K562 (cell line): ENCODE measurements at regions not wholly inside any gene's neighbourhood (a gene's known extent, or its start where the extent isn't known, plus 50 kb on each side); places are given as distances from the start of the nearest gene placed in this dataset.

Source experiments
- ATAC-seq: fragments of 200-7000 bp; cut with Tn5 transposase; 3 replicates; pipeline ENCODE4 v1.9.1; 2020; ENCODE audit warnings: moderate library complexity
- BruUV-seq: library from RNA; stranded (reverse); fragments of 400-500 nt; replicated peaks from 2 replicates; lab custom pipeline; 2021; lab: Mats Ljungman, UMichigan
- CTCF ChIA-PET: fragments of 300-600 bp; formaldehyde crosslinking; extraction: SDS; loops from one replicate; lab custom pipeline; 2021; ENCODE audit warnings: low intra/inter-chr PET ratio; lab: Yijun Ruan, JAX
- POLR2A ChIA-PET: fragments of 300-600, 350-650 bp; sonication (Branson Sonifier 250); formaldehyde crosslinking; extraction: SDS; loops from one replicate; lab custom pipeline; 2021; ENCODE audit warnings: antibody characterized with exemption, inconsistent platforms; lab: Yijun Ruan, JAX
- DNase-seq, 4 experiments: peaks; one replicate each; pipeline versions ENCODE4 v3.0.0 to v3.0.0-alpha.2; 2011 to 2018; ENCODE audit warnings: low spot score in 3 of 4, mixed read lengths in 3 of 4; ENCODE audit errors: extremely low read depth in 1 of 4
- FAIRE-seq: peaks from 2 replicates; lab custom pipeline; 2011; peaks lifted over from hg19 to GRCh38; lab: Jason Lieb, UNC
- H2AFZ ChIP-seq: 2 replicates; pipeline ENCODE4 v1.6.0; 2011; ENCODE audit warnings: low read depth, low read length, control low read depth, inconsistent platforms
- H3K27ac ChIP-seq: fragments of 200-600 bp; 3 replicates; pipeline ENCODE4 v1.8.0; 2011; ENCODE audit warnings: low read depth, mild to moderate bottlenecking, control low read depth, inconsistent platforms, low read length, moderate library complexity, mixed read lengths; ENCODE audit errors: extremely low read depth
- H3K27me3 ChIP-seq, 2 experiments: fragments of 300-600 bp in 1 of 2; 2 replicates in 1 of 2; 3 replicates in 1 of 2; pipeline versions ENCODE4 v1.6.0 to v1.8.0; 2011; ENCODE audit warnings: inconsistent platforms in 2 of 2, low read length in 2 of 2, mild to moderate bottlenecking in 1 of 2, mixed read lengths in 1 of 2, moderate library complexity in 1 of 2; ENCODE audit not compliant: control insufficient read depth in 2 of 2, insufficient read depth in 2 of 2
- H3K36me3 ChIP-seq: fragments of 300-600 bp; 3 replicates; pipeline ENCODE4 v1.8.0; 2011; ENCODE audit warnings: mild to moderate bottlenecking, low read length, inconsistent platforms; ENCODE audit not compliant: control insufficient read depth, insufficient read depth
- H3K4me1 ChIP-seq, 2 experiments: fragments of 200-600 bp in 1 of 2; replicated peaks in 1 of 2; 2 replicates in 1 of 2; 3 replicates in 1 of 2; pipeline versions ENCODE4 v1.5.1 to v1.8.0; 2011; ENCODE audit warnings: inconsistent platforms in 2 of 2, low read length in 2 of 2, mild to moderate bottlenecking in 1 of 2, mixed read lengths in 1 of 2, moderate library complexity in 1 of 2; ENCODE audit not compliant: control insufficient read depth in 2 of 2, insufficient read depth in 2 of 2
- H3K4me2 ChIP-seq: 2 replicates; pipeline ENCODE4 v1.6.1; 2011; ENCODE audit warnings: low read length, control low read depth, inconsistent platforms, mixed read lengths; ENCODE audit not compliant: insufficient read depth
- H3K4me3 ChIP-seq: fragments of 200-600 bp; sonication (generic), shearing (Covaris generic); 2 replicates; pipeline ENCODE4 v1.5.1; 2016; ENCODE audit warnings: control low read depth, inconsistent platforms
- H3K79me2 ChIP-seq: fragments of 200-600 bp; 3 replicates; pipeline ENCODE4 v1.8.0; 2011; ENCODE audit warnings: low read length, inconsistent platforms; ENCODE audit not compliant: control insufficient read depth, insufficient read depth
- H3K9ac ChIP-seq, 2 experiments: 2 replicates each; pipeline versions ENCODE4 v1.6.0 to v1.6.1; 2011; ENCODE audit warnings: low read depth in 2 of 2, low read length in 2 of 2, control low read depth in 1 of 2, inconsistent platforms in 1 of 2, mild to moderate bottlenecking in 1 of 2, mixed read lengths in 1 of 2; ENCODE audit not compliant: insufficient read depth in 1 of 2
- H3K9me1 ChIP-seq: one replicate; pipeline ENCODE4 v1.6.0; 2011; ENCODE audit warnings: inconsistent platforms, mild to moderate bottlenecking, low read length, moderate library complexity; ENCODE audit not compliant: control insufficient read depth, insufficient read depth
- H3K9me3 ChIP-seq: replicated peaks from 2 replicates; pipeline ENCODE4 v1.5.1; 2011; ENCODE audit warnings: low read depth, low read length, inconsistent platforms; ENCODE audit not compliant: control insufficient read depth, insufficient read depth
- H4K20me1 ChIP-seq: replicated peaks from 2 replicates; pipeline ENCODE4 v1.6.1; 2011; ENCODE audit warnings: low read length, inconsistent platforms, mixed read lengths; ENCODE audit not compliant: control insufficient read depth, insufficient read depth
- CHD1 ChIP-seq: fragments of 200-600 bp; sonication (generic); IDR thresholded peaks from one replicate; pipeline ENCODE4 v1.6.1; 2012; ENCODE audit warnings: mild to moderate bottlenecking, moderate library complexity, low read length, inconsistent platforms
- CSDE1 ChIP-seq, 2 experiments: fragments of 450-650 bp; IDR thresholded peaks; 2 replicates each; pipeline ENCODE4 v1.6.1; 2016; ENCODE audit warnings: mild to moderate bottlenecking in 1 of 2
- CTCF ChIP-seq, 3 experiments: IDR thresholded peaks in 2 of 3; conservative IDR thresholded peaks in 1 of 3; 2 replicates each; pipeline ENCODE4 v1.5.1; 2011 to 2012; ENCODE audit warnings: low read length in 3 of 3, mild to moderate bottlenecking in 3 of 3, control low read depth in 2 of 3, improper control_type of control experiment in 1 of 3, inconsistent platforms in 1 of 3, low read depth in 1 of 3, mixed read lengths in 1 of 3, moderate library complexity in 1 of 3; ENCODE audit not compliant: insufficient read depth in 2 of 3
- ETV1 ChIP-seq: fragments of 450-650 bp; conservative IDR thresholded peaks from 2 replicates; pipeline ENCODE4 v1.6.1; 2016; ENCODE audit warnings: missing genetic modification characterization, control low read depth, low read depth, missing compliant biosample characterization
- HBP1 ChIP-seq: fragments of 450-650 bp; formaldehyde crosslinking; IDR thresholded peaks from 2 replicates; pipeline ENCODE4 v1.4.0; 2022; ENCODE audit warnings: missing genetic modification characterization
- HINFP ChIP-seq: fragments of 450-650 bp; conservative IDR thresholded peaks from 2 replicates; pipeline ENCODE4 v1.6.1; 2016; ENCODE audit warnings: missing genetic modification characterization, low read depth, mild to moderate bottlenecking, control low read depth, missing compliant biosample characterization
- JUND ChIP-seq, 2 experiments: IDR thresholded peaks; 2 replicates in 1 of 2; 3 replicates in 1 of 2; pipeline ENCODE4 v1.6.1; 2011; ENCODE audit warnings: borderline replicate concordance in 2 of 2, low read depth in 2 of 2, low read length in 2 of 2, improper control_type of control experiment in 1 of 2, missing biosample characterization in 1 of 2, missing genetic modification characterization in 1 of 2, missing genetic modification reagents in 1 of 2
- NELFE ChIP-seq: IDR thresholded peaks from 2 replicates; pipeline ENCODE4 v1.6.1; 2011; ENCODE audit warnings: mild to moderate bottlenecking; ENCODE audit not compliant: insufficient read depth, insufficient read length
- NFIC ChIP-seq: fragments of 450-650 bp; IDR thresholded peaks from 2 replicates; pipeline ENCODE4 v1.6.1; 2017; ENCODE audit warnings: mild to moderate bottlenecking, inconsistent platforms
- ZBTB26 ChIP-seq: fragments of 450-650 bp; formaldehyde crosslinking; IDR thresholded peaks from 2 replicates; pipeline ENCODE4 v1.4.0; 2022; ENCODE audit warnings: missing genetic modification characterization
- ZFP30 ChIP-seq: fragments of 250-450 bp; sonication (Bioruptor Pico); IDR thresholded peaks from 2 replicates; pipeline ENCODE4 v1.8.0; 2022; ENCODE audit warnings: moderate library complexity, mild to moderate bottlenecking, inconsistent platforms, borderline replicate concordance
- ZFP91 ChIP-seq: sonication (generic); formaldehyde crosslinking; IDR thresholded peaks from 2 replicates; pipeline ENCODE4 v1.8.0; 2022; ENCODE audit warnings: mild to moderate bottlenecking, missing genetic modification reagents
- WGBS: fragments of 100-300 bp; shearing (Covaris generic); methylation state at CpG from one replicate; pipeline ENCODE4 v1.1.6; 2016; ENCODE audit warnings: low coverage, mixed read lengths; ENCODE audit not compliant: insufficient coverage; ENCODE audit errors: missing lambda C conversion rate; 5-methylcytosine and 5-hydroxymethylcytosine counted together
- in situ Hi-C: fragments of 300-500 bp; cut with MboI; formaldehyde crosslinking; loops from 4 replicates; pipeline ENCODE4 v1.15.0; 2018; ENCODE audit warnings: inconsistent platforms, mixed read lengths
- intact Hi-C: fragments of 100-400 bp; cut with micrococcal nuclease; formaldehyde crosslinking; loops from 2 replicates; pipeline ENCODE4 v1.14.2; 2022

- in situ Hi-C loops, result no loop called here
- Histone ChIP-seq H3K9me3 (no peaks in the 10 kb centered on the region), H3K79me2 (no peaks in the 10 kb centered on the region), H3K9ac (no peak overlapping the region), H3K9me1 (no peaks in the 10 kb centered on the region), H3K4me1 (peaks cover 0 to 6% of the 10 kb centered on the region in 2 experiments; a peak in 2 of 5 replicates), H3K27ac (no peak overlapping the region), H3K4me2 (no peak overlapping the region), H2AFZ (no peak overlapping the region), H3K4me3 (no peak overlapping the region), H3K36me3 (no peaks in the 10 kb centered on the region), H3K27me3 (no peaks in the 10 kb centered on the region), H4K20me1 (no peaks in the 10 kb centered on the region)
- DNase-seq (no peak), FAIRE-seq (no peak), ATAC-seq (no peak)
- BruUV-seq, result no TSS peak
- TF ChIP-seq CTCF (IDR thresholded peaks at IDR 0.05 in 2 of 3, conservative IDR thresholded peaks at IDR 0.05 in 1 of 3; ENCODE audit: insufficient read depth in 2 of 3, low read depth in 1 of 3, low read length in 3 of 3), result no peak
- TF ChIP-seq ZBTB26, result no peak
- no peak for TF ChIP-seq NFIC
- no peak for TF ChIP-seq HINFP
- no peak for TF ChIP-seq CHD1
- no peak for TF ChIP-seq CSDE1 (IDR thresholded peaks at IDR 0.05)
- no peak for TF ChIP-seq ETV1 (tag)
- TF ChIP-seq NELFE, result no peak
- no peak for TF ChIP-seq JUND (IDR thresholded peaks at IDR 0.05; ENCODE audit: borderline replicate concordance, low read depth, low read length)
- TF ChIP-seq JUND (tag; IDR thresholded peaks at IDR 0.05; ENCODE audit: borderline replicate concordance, low read depth, low read length), result no peak
- no peak for TF ChIP-seq ZFP30 (CRISPR knock-in tag)
- no peak for TF ChIP-seq ZFP91 (CRISPR knock-in tag)
- no peak for TF ChIP-seq HBP1 (CRISPR knock-in tag)
- 3% methylated on average over 6 of the region's 6 CpGs for WGBS
- ChIA-PET POLR2A (no interaction called here), CTCF (no interaction called here)
- intact Hi-C loops, result no loop called here
Observed at GRCh38 chr12:105832021-105832420, 306.7 kb downstream of the NUAK1 start.
